SK-N-SH (cell line): ENCODE measurements at regions not wholly inside any gene's neighbourhood (a gene's known extent, or its start where the extent isn't known, plus 50 kb on each side); places are given as distances from the start of the nearest gene placed in this dataset.

Source experiments
- FOXJ3 ChIP-seq: sonication (generic); formaldehyde crosslinking; IDR thresholded peaks from 2 replicates; pipeline ENCODE4 v1.5.1; 2020; ENCODE audit warnings: mild to moderate bottlenecking, missing genetic modification reagents
- GABPA ChIP-seq: IDR thresholded peaks from 2 replicates; pipeline ENCODE4 v1.4.0; 2012; ENCODE audit warnings: low read depth, mild to moderate bottlenecking
- MEF2A ChIP-seq: IDR thresholded peaks from 2 replicates; pipeline ENCODE4 v1.4.0; 2012; ENCODE audit warnings: low read depth, borderline replicate concordance
- RAD21 ChIP-seq: IDR thresholded peaks from 2 replicates; pipeline ENCODE4 v1.6.1; 2012; ENCODE audit warnings: mild to moderate bottlenecking, low read length
- RFX5 ChIP-seq: IDR thresholded peaks from 2 replicates; pipeline ENCODE4 v1.6.1; 2012; ENCODE audit warnings: mild to moderate bottlenecking, improper control_type of control experiment, low read length

- TF ChIP-seq RAD21 (no peak), GABPA (no peak), FOXJ3 (no peak), RFX5 (no peak), MEF2A (no peak)
These were observed 2689.2 kb downstream of the PCDH9 start for GRCh38 chr13:64540976-64541375.
